ENCODE measurements at regions not wholly inside any gene's neighbourhood (a gene's known extent, or its start where the extent isn't known, plus 50 kb on each side); places are given as distances from the start of the nearest gene placed in this dataset.

GRCh38 chr14:55807053-55807880 lies 227.3 kb downstream of the KTN1 start:
- DNase-seq (ENCODE audit: low read depth, low spot score), result no peak
- CTCF ChIA-PET, result no interaction called here
- POLR2A ChIA-PET, result interaction anchor here (0.5 kb wide), 1 partner anchor 197 kb away, joined by 3 read pairs; no protein-coding TSS in a partner anchor
- Histone ChIP-seq H3K9me3 (ENCODE audit: control insufficient read depth, insufficient read depth, low read length) (no peaks in the 10 kb centered on the region), H3K27me3 (ENCODE audit: control insufficient read depth, insufficient read depth, low read length) (no peaks in the 10 kb centered on the region), H3K27ac (ENCODE audit: low read depth, low read length) (no peak overlapping the region), H3K4me3 (ENCODE audit: low read depth, low read length) (no peak overlapping the region)
- TF ChIP-seq CTCF (IDR thresholded peaks at IDR 0.05; ENCODE audit: low read depth, low read length), result no peak

GRCh38 chr14:55807881-55808379 lies 227.9 kb downstream of the KTN1 start:
- Histone ChIP-seq H3K9me3 (ENCODE audit: control insufficient read depth, insufficient read depth, low read length) (no peaks in the 10 kb centered on the region), H3K4me3 (ENCODE audit: low read depth, low read length) (no peak overlapping the region), H3K27me3 (ENCODE audit: control insufficient read depth, insufficient read depth, low read length) (no peaks in the 10 kb centered on the region), H3K27ac (ENCODE audit: low read depth, low read length) (no peak overlapping the region)
- ChIA-PET CTCF (no interaction called here), POLR2A (no interaction called here)
- TF ChIP-seq CTCF (IDR thresholded peaks at IDR 0.05; ENCODE audit: low read depth, low read length), result no peak
- no peak for DNase-seq (ENCODE audit: low read depth, low spot score)

DNA sequence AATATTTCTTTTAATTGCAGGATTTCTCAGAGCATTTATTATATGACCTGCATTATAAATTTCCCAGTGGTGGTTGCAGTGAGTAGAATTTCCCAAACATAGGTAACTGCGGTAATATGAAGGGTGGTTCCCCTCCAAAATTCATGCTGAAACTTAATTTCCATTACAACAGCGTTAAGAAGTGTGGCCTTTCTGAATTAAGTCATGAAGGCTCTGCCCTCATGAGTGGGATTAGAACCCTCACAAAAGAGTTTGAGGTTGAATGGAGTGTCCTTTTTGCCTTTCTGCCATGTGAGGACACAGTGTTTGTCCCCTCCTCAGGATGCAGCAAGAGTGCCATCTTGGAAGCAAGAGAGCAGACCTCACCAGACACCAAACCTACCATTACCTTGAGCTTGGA lies 233.6 kb downstream of the KTN1 start:
- no peak overlapping the region for H3K4me3 ChIP-seq (ENCODE audit: low read depth, low read length)
- H3K9me3 ChIP-seq (ENCODE audit: control insufficient read depth, insufficient read depth, low read length), result peaks cover 3% of the 10 kb centered on the region; the same call in 1 of the 2 replicates
- H3K27ac ChIP-seq (ENCODE audit: low read depth, low read length), result no peak overlapping the region
- no peak for DNase-seq (ENCODE audit: low read depth, low spot score)
- POLR2A ChIA-PET, result no interaction called here
- no peak for TF ChIP-seq CTCF (IDR thresholded peaks at IDR 0.05; ENCODE audit: low read depth, low read length)
- H3K27me3 ChIP-seq (ENCODE audit: control insufficient read depth, insufficient read depth, low read length), result no peaks in the 10 kb centered on the region
- CTCF ChIA-PET, result no interaction called here

DNA sequence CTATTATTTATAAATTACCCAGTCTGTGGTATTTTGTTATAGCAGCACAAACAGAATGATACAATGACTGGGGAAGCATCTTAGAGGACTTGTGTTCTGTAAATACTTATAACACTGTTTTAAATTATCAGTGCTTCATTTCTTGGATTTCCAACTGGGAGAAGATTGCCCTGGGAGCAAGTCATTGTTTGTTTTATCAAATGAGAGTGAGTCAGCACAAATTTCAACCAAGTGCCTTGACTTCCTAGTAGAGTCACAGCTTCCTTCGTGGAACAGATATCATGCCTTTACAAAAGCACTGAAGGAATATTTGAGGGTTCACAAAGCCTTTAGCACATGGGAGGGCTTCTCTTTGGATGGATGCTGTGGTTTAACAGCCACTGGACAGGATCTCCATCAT lies 234.1 kb downstream of the KTN1 start:
- H3K27me3 ChIP-seq (ENCODE audit: control insufficient read depth, insufficient read depth, low read length), result no peaks in the 10 kb centered on the region
- H3K4me3 ChIP-seq (ENCODE audit: low read depth, low read length), result no peak overlapping the region
- no peak for TF ChIP-seq CTCF (IDR thresholded peaks at IDR 0.05; ENCODE audit: low read depth, low read length)
- CTCF ChIA-PET, result no interaction called here
- DNase-seq (ENCODE audit: low read depth, low spot score), result no peak
- peaks cover 3% of the 10 kb centered on the region; the same call in 1 of the 2 replicates for H3K9me3 ChIP-seq (ENCODE audit: control insufficient read depth, insufficient read depth, low read length)
- H3K27ac ChIP-seq (ENCODE audit: low read depth, low read length), result no peak overlapping the region
- POLR2A ChIA-PET, result no interaction called here

GRCh38 chr14:55814873-55815272 lies 234.9 kb downstream of the KTN1 start:
- CTCF ChIA-PET, result interaction anchor here (0.8 to 1.5 kb wide), 2 partner anchors 19 to 30 kb away, joined by 3 to 4 read pairs; no protein-coding TSS in a partner anchor
- peaks cover 3% of the 10 kb centered on the region; the same call in 1 of the 2 replicates for H3K9me3 ChIP-seq (ENCODE audit: control insufficient read depth, insufficient read depth, low read length)
- DNase-seq (ENCODE audit: low read depth, low spot score), result no peak
- POLR2A ChIA-PET, result no interaction called here
- no peak overlapping the region for H3K4me3 ChIP-seq (ENCODE audit: low read depth, low read length)
- no peak for TF ChIP-seq CTCF (IDR thresholded peaks at IDR 0.05; ENCODE audit: low read depth, low read length)
- no peaks in the 10 kb centered on the region for H3K27me3 ChIP-seq (ENCODE audit: control insufficient read depth, insufficient read depth, low read length)
- no peak overlapping the region for H3K27ac ChIP-seq (ENCODE audit: low read depth, low read length)

Data from AG04450 (cell line).